HG02885 (cell line): ENCODE measurements at regions not wholly inside any gene's neighbourhood (a gene's known extent, or its start where the extent isn't known, plus 50 kb on each side); places are given as distances from the start of the nearest gene placed in this dataset.
A peak's percentile ranks its signal among the peaks of the same experiment; 100 is the strongest.

Source experiments
- ATAC-seq: cut with Tn5 transposase; IDR thresholded peaks from one replicate; pipeline ENCODE4 v1.9.1; 2021; ENCODE audit warnings: mild to moderate bottlenecking; ENCODE audit not compliant: unreplicated experiment, poor library complexity

- ATAC-seq: no peak
Observed at GRCh38 chr1:95369985-95370690, 136.1 kb downstream of the RWDD3 start.

GRCh38 chr1:95370691-95371562, 136.9 kb downstream of the RWDD3 start:
- ATAC-seq: no peak

- ATAC-seq: no peak
Observed at GRCh38 chr1:95371666-95372282, 137.8 kb downstream of the RWDD3 start.

DNA sequence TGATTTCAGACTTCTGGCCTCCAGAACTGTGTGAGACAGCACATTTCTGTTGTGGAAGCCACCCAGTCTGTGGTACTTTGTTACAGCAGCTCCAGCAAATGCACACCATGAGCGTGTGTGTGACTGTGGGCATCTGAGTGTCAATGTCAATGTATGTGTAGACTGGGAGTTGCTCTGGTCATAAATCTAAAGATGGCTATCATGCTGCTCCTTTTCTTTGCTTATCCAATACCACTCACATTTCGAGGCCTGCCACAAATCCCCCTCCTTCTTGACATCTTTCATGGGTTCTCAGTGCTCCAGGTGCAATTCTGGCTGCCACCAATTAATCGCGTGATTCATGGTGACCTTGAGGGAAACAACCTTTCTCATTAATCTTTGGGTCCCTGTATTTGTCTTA, 141.2 kb downstream of the RWDD3 start:
- ATAC-seq: no peak

- ATAC-seq: no peak
Observed at GRCh38 chr1:95380909-95381308, 146.9 kb downstream of the RWDD3 start.

GRCh38 chr1:95382000-95382786, 148.2 kb downstream of the RWDD3 start:
- ATAC-seq: no peak

GRCh38 chr1:95383111-95383510, 149.1 kb downstream of the RWDD3 start:
- ATAC-seq: no peak

DNA sequence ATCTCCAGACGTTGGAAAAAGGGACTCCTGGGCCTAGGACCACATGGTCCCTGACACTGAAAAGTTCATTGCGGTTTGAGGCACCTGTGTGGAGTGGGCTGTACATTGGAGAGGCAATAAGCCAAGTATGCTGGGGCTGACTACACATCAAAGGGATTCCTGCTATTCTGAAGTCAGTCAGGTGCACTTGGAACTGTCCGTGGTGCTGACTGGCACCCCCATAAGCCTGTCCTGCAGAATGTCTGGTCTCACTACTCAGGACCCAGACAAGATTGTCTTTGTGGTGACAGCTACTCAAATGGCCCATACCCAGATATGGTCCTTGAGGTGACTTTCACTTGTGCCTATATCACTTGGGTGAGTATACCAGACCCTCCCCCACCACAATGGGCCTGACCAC, 150.6 kb downstream of the RWDD3 start:
- ATAC-seq: peak; percentile 62

GRCh38 chr1:95386371-95386770, 152.4 kb downstream of the RWDD3 start:
- no peak for ATAC-seq

DNA sequence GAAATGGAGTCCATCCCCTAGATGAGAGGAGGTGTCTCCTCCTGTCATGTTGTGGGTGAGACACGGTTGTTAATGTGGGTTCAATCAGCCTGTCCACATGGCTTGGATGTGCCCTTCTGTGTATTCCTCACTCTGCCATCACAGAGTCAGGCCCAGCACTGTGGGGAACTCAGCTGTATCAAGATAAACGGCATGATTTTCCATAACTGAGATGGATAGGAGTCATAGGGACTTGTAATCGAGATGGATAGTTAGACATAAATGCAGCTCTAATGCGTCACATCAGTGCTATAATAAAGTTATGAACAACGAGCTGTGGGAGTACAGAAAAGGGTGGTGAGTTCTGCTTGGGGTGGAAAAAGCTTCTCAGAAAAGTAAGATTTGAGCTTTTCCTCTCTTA, 152.9 kb downstream of the RWDD3 start:
- ATAC-seq: no peak

- no peak for ATAC-seq
Observed at GRCh38 chr1:95388031-95388430, 154.0 kb downstream of the RWDD3 start.

GRCh38 chr1:95393434-95393833, 159.4 kb downstream of the RWDD3 start:
- ATAC-seq: no peak

- no peak for ATAC-seq
Observed at GRCh38 chr1:95396557-95396956, 162.5 kb downstream of the RWDD3 start.

GRCh38 chr1:95402780-95403179, 168.8 kb downstream of the RWDD3 start:
- ATAC-seq: no peak

GRCh38 chr1:95406279-95406678, 172.3 kb downstream of the RWDD3 start:
- no peak for ATAC-seq

- no peak for ATAC-seq
Observed at GRCh38 chr1:95407131-95407885, 173.3 kb downstream of the RWDD3 start.

DNA sequence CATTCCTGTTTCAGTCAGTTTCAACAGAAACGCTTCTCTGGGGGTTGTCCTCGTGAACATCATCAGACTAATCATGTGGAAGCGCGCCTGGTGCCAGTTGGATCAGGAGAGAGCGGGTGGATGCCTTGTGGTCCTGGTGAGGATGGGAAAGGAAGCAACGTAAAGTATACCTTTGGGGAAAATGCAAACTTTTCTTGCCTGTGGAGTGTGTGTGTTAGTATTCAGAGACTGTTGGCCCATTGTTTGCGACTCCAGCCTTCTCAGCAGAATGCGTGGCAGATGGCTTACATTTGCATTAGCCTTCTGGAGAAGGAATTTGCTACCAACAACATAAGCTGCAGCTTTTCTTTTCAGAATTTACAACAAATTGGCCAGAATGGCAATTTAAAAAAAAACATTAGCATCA, 173.9 kb downstream of the RWDD3 start:
- no peak for ATAC-seq

DNA sequence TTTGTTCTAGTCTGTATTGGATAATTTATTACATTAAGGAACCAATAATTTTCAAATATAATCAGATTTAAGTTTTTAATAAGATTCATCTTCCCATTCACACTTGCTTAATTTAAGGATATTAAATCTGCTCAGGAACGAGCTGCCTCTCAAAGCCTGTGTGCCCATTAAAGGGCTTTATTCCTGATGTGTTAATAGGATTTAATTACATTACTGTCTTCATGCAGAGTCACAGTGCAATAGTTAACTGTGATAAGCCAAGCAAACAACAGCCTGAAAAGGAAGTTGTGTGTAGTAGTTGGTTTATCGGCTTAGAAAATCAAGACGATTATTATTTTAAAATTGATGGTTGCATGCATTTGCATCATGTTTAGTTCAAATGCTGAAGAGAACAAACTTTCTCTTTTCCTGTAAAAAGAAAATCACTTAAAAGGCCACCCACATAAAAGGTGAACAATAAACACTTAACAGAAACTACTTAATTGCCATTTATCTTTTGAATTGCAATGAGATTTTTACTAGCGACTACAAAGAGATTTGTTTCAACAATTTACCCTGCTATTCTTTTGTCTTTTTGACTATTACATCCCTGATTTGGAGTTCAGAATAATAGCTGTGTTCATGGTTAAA, 174.6 kb downstream of the RWDD3 start:
- no peak for ATAC-seq

GRCh38 chr1:95409276-95409675, 175.3 kb downstream of the RWDD3 start:
- ATAC-seq: no peak
